Stomach smooth muscle (tissue), 2 donors: ENCODE measurements at regions not wholly inside any gene's neighbourhood (a gene's known extent, or its start where the extent isn't known, plus 50 kb on each side); places are given as distances from the start of the nearest gene placed in this dataset.
"Not testable (repeated sequence)": the region's sequence is repeated elsewhere in the genome, so short reads cannot be mapped to it uniquely, and the experiment has no call there.

Source experiments
- H3K27ac ChIP-seq: one replicate; pipeline ENCODE4 v1.7.0; 2013; ENCODE audit warnings: mild to moderate bottlenecking, low read length, inconsistent platforms
- H3K27me3 ChIP-seq, 2 donors: one replicate each; pipeline ENCODE4 v1.7.0; 2013; ENCODE audit warnings: low read length in 2 of 2; ENCODE audit not compliant: insufficient read depth in 2 of 2, control insufficient read depth in 1 of 2
- H3K36me3 ChIP-seq, 2 donors: one replicate each; pipeline ENCODE4 v1.7.0; 2013; ENCODE audit warnings: low read length in 2 of 2; ENCODE audit not compliant: control insufficient read depth in 2 of 2, insufficient read depth in 2 of 2
- H3K4me1 ChIP-seq: one replicate; pipeline ENCODE4 v1.7.0; 2013; ENCODE audit warnings: low read length; ENCODE audit not compliant: control insufficient read depth, insufficient read depth
- H3K4me3 ChIP-seq, 2 donors: one replicate each; pipeline ENCODE4 v1.7.0; 2013; ENCODE audit warnings: low read length in 2 of 2
- H3K9ac ChIP-seq, 2 donors: one replicate each; pipeline ENCODE4 v1.7.0; 2013; ENCODE audit warnings: low read length in 2 of 2, mild to moderate bottlenecking in 1 of 2
- H3K9me3 ChIP-seq, 2 donors: one replicate each; pipeline ENCODE4 v1.7.0; 2013; ENCODE audit warnings: low read length in 2 of 2; ENCODE audit not compliant: control insufficient read depth in 2 of 2
- donor health status: healthy.
- donor health status: Pancreatic carcinoma.

- H3K4me3 ChIP-seq, H3K27me3 ChIP-seq, H3K36me3 ChIP-seq, H3K9me3 ChIP-seq, H3K27ac ChIP-seq, H3K9ac ChIP-seq, H3K4me1 ChIP-seq: not testable (repeated sequence)
Observed at GRCh38 chr7:16255952-16256351, 165.4 kb downstream of the CRPPA start.

- not testable (repeated sequence) for H3K4me1 ChIP-seq, H3K9me3 ChIP-seq, H3K36me3 ChIP-seq, H3K9ac ChIP-seq, H3K4me3 ChIP-seq, H3K27ac ChIP-seq, H3K27me3 ChIP-seq
Observed at GRCh38 chr7:16250655-16251054, 170.7 kb downstream of the CRPPA start.

DNA sequence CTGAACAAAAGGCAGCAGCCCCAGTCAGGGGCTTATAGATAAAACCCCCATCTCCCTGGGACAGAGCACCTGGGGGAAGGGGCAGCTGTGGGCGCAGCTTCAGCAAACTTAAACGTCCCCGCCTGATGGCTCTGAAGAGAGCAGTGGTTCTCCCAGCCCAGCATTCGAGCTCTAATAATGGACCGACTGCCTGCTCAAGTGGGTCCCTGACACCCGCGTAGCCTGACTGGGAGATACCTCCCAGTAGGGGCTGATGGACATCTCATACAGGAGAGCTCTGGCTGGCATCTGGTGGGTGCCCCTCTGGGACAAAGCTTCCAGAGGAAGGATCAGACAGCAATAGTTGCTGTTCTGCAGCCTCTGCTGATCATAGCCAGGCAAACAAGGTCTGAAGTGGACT is 172.1 kb downstream of the CRPPA start:
- not testable (repeated sequence) for H3K9ac ChIP-seq, H3K9me3 ChIP-seq, H3K4me1 ChIP-seq, H3K36me3 ChIP-seq, H3K27me3 ChIP-seq, H3K4me3 ChIP-seq, H3K27ac ChIP-seq

DNA sequence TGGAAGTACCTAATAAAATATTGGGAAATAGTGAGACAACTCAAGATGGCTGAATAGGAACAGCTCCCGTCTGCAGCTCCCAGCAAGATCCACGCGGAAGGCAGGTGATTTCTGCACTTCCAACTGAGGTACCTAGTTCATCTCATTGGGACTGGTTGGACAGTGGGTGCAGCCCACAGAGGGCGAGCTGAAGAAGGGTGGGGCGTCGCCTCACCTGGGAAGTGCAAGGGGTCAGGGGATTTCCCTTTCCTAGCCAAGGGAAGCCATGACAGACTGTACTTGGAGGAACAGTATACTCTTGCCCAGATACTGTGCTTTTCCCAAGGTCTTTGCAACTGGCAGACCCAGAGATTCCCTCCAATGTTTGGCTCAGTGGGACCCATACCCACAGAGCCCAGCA is 172.8 kb downstream of the CRPPA start:
- H3K4me1 ChIP-seq, H3K27me3 ChIP-seq, H3K9me3 ChIP-seq, H3K9ac ChIP-seq, H3K36me3 ChIP-seq, H3K27ac ChIP-seq, H3K4me3 ChIP-seq: not testable (repeated sequence)

DNA sequence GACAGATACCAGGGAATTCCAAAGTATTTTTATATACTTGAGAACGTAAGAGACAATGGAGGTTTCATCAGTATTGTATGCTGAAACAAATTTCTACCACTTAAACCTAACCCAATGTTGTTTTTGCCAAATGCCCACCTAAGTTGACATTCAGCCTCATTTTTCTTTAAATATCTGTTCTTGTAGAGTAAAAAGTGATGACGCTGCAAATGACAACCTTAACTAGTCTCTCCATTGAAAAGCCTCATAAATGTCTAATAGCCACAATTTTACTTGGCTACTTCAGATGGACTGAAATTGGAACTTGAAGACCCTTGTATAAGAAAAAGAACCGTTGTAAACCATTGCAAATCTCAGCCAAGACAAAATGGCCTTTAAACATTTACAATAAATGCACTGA is 176.9 kb downstream of the CRPPA start:
- H3K9me3 ChIP-seq = no peaks in the 10 kb centered on the region
- H3K4me3 ChIP-seq = no peak overlapping the region
- H3K27me3 ChIP-seq = no peaks in the 10 kb centered on the region
- H3K36me3 ChIP-seq = peaks cover 0 to 3% of the 10 kb centered on the region in 2 donors
- no peak overlapping the region for H3K9ac ChIP-seq
- no peaks in the 10 kb centered on the region for H3K4me1 ChIP-seq
- no peak overlapping the region for H3K27ac ChIP-seq

GRCh38 chr7:16242920-16243319 is 178.4 kb downstream of the CRPPA start:
- H3K4me1 ChIP-seq = no peaks in the 10 kb centered on the region

GRCh38 chr7:16241017-16241416 is 180.3 kb downstream of the CRPPA start:
- Histone ChIP-seq H3K9me3 (no peaks in the 10 kb centered on the region), H3K27me3 (no peaks in the 10 kb centered on the region), H3K4me1 (no peaks in the 10 kb centered on the region), H3K9ac (no peak overlapping the region), H3K27ac (no peak overlapping the region), H3K4me3 (no peak overlapping the region), H3K36me3 (no peaks in the 10 kb centered on the region)

More at GRCh38 chr7:16242920-16243319, 178.4 kb downstream of the CRPPA start:
- Histone ChIP-seq H3K36me3 (no peaks in the 10 kb centered on the region), H3K4me3 (no peak overlapping the region), H3K9ac (no peak overlapping the region), H3K27me3 (no peaks in the 10 kb centered on the region), H3K9me3 (no peaks in the 10 kb centered on the region), H3K27ac (no peak overlapping the region)

- no peak overlapping the region for H3K27ac ChIP-seq
- no peaks in the 10 kb centered on the region for H3K9me3 ChIP-seq
- H3K36me3 ChIP-seq = no peaks in the 10 kb centered on the region
- H3K9ac ChIP-seq = no peak overlapping the region
- H3K4me3 ChIP-seq = no peak overlapping the region
- H3K27me3 ChIP-seq = no peaks in the 10 kb centered on the region
- H3K4me1 ChIP-seq = no peaks in the 10 kb centered on the region
Observed at GRCh38 chr7:16236381-16236780, 185.0 kb downstream of the CRPPA start.

GRCh38 chr7:16235147-16236114 is 185.9 kb downstream of the CRPPA start:
- Histone ChIP-seq H3K4me3 (no peak overlapping the region), H3K27ac (no peak overlapping the region), H3K9me3 (no peaks in the 10 kb centered on the region), H3K36me3 (no peaks in the 10 kb centered on the region), H3K9ac (no peak overlapping the region), H3K27me3 (no peaks in the 10 kb centered on the region), H3K4me1 (no peaks in the 10 kb centered on the region)

DNA sequence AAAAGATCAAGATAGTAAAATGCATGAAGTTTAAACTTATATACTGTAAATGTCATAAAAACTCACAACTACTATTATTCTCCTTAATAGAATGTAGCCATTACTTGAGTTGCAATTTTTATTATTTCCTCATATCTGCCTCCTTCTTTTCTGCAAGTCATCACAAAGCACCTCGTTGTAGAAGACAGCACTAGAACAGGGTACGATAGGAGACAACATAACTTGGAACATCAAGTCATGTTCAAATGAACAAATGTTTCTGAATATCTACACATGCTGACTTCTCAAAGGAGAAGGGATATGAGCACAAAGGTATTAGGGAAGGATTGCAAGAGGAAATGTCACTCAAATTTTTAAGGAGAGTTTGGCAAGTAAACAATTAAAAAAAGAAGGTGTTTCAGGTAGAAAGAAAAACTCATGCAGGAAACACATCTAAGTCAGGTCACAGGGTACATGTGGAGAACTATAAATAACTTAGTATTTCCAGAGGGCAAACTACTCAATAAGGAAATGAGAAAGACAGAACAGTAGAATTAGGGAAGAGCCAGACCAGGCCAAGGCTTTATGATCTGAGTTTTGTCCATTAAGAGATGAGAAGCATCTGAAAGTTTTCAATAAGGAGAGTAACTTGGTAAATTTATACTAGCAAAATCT is 186.7 kb downstream of the CRPPA start:
- Histone ChIP-seq H3K36me3 (no peaks in the 10 kb centered on the region), H3K9ac (no peak overlapping the region), H3K4me1 (no peaks in the 10 kb centered on the region), H3K4me3 (no peak overlapping the region), H3K27me3 (no peaks in the 10 kb centered on the region), H3K9me3 (peaks cover 0 to 3% of the 10 kb centered on the region in 2 donors), H3K27ac (no peak overlapping the region)

- no peak overlapping the region for H3K4me3 ChIP-seq
- no peak overlapping the region for H3K9ac ChIP-seq
- peaks cover 0 to 3% of the 10 kb centered on the region in 2 donors for H3K9me3 ChIP-seq
- no peaks in the 10 kb centered on the region for H3K36me3 ChIP-seq
- no peaks in the 10 kb centered on the region for H3K4me1 ChIP-seq
- H3K27me3 ChIP-seq = no peaks in the 10 kb centered on the region
- no peak overlapping the region for H3K27ac ChIP-seq
Observed at GRCh38 chr7:16233517-16233916, 187.8 kb downstream of the CRPPA start.
